Loucy (cell line): ENCODE measurements at regions not wholly inside any gene's neighbourhood (a gene's known extent, or its start where the extent isn't known, plus 50 kb on each side); places are given as distances from the start of the nearest gene placed in this dataset.

Experiments used
- EZH2phosphoT487 ChIP-seq: fragments of 200-600 bp; IDR thresholded peaks from 2 replicates; pipeline ENCODE4 v1.6.1; 2018; ENCODE audit warnings: antibody characterized with exemption, mild to moderate bottlenecking, moderate library complexity, borderline replicate concordance
- TF ChIP-seq, protein P1 (sequence below): fragments of 200-600 bp; sonication (generic); conservative IDR thresholded peaks from 2 replicates; pipeline ENCODE4 v1.5.1; 2014; ENCODE audit warnings: mild to moderate bottlenecking, antibody characterized with exemption, low read length

DNA sequence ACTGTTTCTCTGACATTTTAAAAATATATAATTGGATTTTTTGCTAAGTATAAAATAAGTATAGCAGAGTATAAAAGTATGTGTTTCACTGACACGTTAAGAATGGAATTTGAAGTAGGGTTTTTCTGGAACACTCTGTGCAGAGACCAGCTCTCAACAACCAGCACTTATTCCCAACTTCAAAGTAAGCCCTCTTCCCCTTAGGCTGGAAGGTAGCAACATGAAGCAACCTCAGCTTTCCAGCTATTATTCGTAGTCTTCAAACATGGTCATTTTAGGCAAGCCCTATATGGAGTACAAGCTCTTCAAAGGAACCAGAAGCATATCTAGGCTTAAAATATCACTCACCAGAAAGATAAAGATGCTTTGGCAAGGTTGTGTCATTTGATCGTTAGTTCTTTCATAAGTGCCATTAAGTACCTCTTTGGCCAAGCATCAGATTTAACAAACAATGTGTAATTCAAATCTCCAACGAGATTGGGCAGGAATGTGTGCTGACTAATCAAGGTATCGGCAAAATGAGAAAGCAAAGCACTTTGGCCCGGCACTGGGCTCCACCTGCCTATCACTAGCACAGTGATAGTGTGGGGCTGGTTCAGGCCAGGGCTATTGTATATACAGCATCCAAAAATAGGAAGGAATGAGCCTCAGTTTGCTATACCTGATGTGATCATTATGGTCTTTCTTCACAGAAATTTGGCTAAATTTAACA, 95.9 kb upstream of the FREM2 start:
- TF ChIP-seq, protein P1, sequence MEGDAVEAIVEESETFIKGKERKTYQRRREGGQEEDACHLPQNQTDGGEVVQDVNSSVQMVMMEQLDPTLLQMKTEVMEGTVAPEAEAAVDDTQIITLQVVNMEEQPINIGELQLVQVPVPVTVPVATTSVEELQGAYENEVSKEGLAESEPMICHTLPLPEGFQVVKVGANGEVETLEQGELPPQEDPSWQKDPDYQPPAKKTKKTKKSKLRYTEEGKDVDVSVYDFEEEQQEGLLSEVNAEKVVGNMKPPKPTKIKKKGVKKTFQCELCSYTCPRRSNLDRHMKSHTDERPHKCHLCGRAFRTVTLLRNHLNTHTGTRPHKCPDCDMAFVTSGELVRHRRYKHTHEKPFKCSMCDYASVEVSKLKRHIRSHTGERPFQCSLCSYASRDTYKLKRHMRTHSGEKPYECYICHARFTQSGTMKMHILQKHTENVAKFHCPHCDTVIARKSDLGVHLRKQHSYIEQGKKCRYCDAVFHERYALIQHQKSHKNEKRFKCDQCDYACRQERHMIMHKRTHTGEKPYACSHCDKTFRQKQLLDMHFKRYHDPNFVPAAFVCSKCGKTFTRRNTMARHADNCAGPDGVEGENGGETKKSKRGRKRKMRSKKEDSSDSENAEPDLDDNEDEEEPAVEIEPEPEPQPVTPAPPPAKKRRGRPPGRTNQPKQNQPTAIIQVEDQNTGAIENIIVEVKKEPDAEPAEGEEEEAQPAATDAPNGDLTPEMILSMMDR: no peak
- TF ChIP-seq EZH2phosphoT487: no peak
